Stimulated activated CD4-positive, alpha-beta T cell treated with anti-CD3 and anti-CD28 coated beads, Interleukin-2, amount 100 ng/mL, for 4 hours (primary cell): ENCODE measurements at regions not wholly inside any gene's neighbourhood (a gene's known extent, or its start where the extent isn't known, plus 50 kb on each side); places are given as distances from the start of the nearest gene placed in this dataset.

ENCODE experiments used
- DNase-seq: peaks from one replicate; pipeline ENCODE4 v3.0.0-alpha.2; 2020; ENCODE audit warnings: low read depth

GRCh38 chr14:58846682-58847465 lies 209.1 kb downstream of the DACT1 start:
- no peak for DNase-seq

GRCh38 chr14:58848365-58848764 lies 210.6 kb downstream of the DACT1 start:
- DNase-seq, result no peak

GRCh38 chr14:58849601-58850000 lies 211.8 kb downstream of the DACT1 start:
- DNase-seq, result no peak

GRCh38 chr14:58850011-58850410 lies 212.2 kb downstream of the DACT1 start:
- DNase-seq, result no peak

- no peak for DNase-seq
Observed at GRCh38 chr14:58861586-58861985, 223.8 kb downstream of the DACT1 start.

- no peak for DNase-seq
Observed at GRCh38 chr14:58862416-58863160, 224.8 kb downstream of the DACT1 start.

GRCh38 chr14:58863661-58864345 lies 226.0 kb downstream of the DACT1 start:
- DNase-seq, result no peak

GRCh38 chr14:58864751-58865513 lies 227.2 kb downstream of the DACT1 start:
- no peak for DNase-seq

GRCh38 chr14:58865514-58866281 lies 227.9 kb downstream of the DACT1 start:
- no peak for DNase-seq

- DNase-seq, result no peak
Observed at GRCh38 chr14:58866391-58866790, 228.6 kb downstream of the DACT1 start.

- no peak for DNase-seq
Observed at GRCh38 chr14:58870961-58871360, 233.2 kb downstream of the DACT1 start.

- no peak for DNase-seq
Observed at GRCh38 chr14:58871573-58871972, 233.8 kb downstream of the DACT1 start.

- DNase-seq, result no peak
Observed at GRCh38 chr14:58872061-58872460, 234.3 kb downstream of the DACT1 start.

- DNase-seq, result no peak
Observed at GRCh38 chr14:58873228-58873953, 235.6 kb downstream of the DACT1 start.

GRCh38 chr14:58875613-58876012 lies 237.9 kb downstream of the DACT1 start:
- DNase-seq, result no peak

- DNase-seq, result no peak
Observed at GRCh38 chr14:58876608-58877007, 238.8 kb downstream of the DACT1 start.

- DNase-seq, result no peak
Observed at GRCh38 chr14:58878439-58879139, 240.8 kb downstream of the DACT1 start.

GRCh38 chr14:58881433-58881832 lies 243.7 kb downstream of the DACT1 start:
- no peak for DNase-seq

- DNase-seq, result no peak
Observed at GRCh38 chr14:58882577-58883018, 244.8 kb downstream of the DACT1 start.

- DNase-seq, result no peak
Observed at GRCh38 chr14:58884442-58884841, 246.7 kb downstream of the DACT1 start.
